Vagina (tissue), 2 donors: ENCODE measurements at regions not wholly inside any gene's neighbourhood (a gene's known extent, or its start where the extent isn't known, plus 50 kb on each side); places are given as distances from the start of the nearest gene placed in this dataset.

ENCODE experiments used
- CTCF ChIP-seq, 3 experiments: fragments of 450-650 bp in 2 of 3; fragments of 200-600 bp in 1 of 3; sonication (generic) in 1 of 3; IDR thresholded peaks; one replicate each; pipeline ENCODE4 v1.5.1; 2017 to 2019; ENCODE audit warnings: antibody characterized with exemption in 3 of 3, mild to moderate bottlenecking in 2 of 3, moderate library complexity in 2 of 3
- POLR2A ChIP-seq, 2 donors: fragments of 450-650 bp; IDR thresholded peaks; one replicate each; pipeline ENCODE4 v1.6.1; 2017; ENCODE audit warnings: antibody characterized with exemption in 2 of 2, mild to moderate bottlenecking in 2 of 2, moderate library complexity in 2 of 2
- POLR2AphosphoS5 ChIP-seq, 2 donors: sonication (generic); formaldehyde crosslinking; IDR thresholded peaks; one replicate each; pipeline ENCODE4 v1.9.0; 2017; ENCODE audit warnings: antibody characterized with exemption in 2 of 2, mild to moderate bottlenecking in 2 of 2, low read depth in 1 of 2; ENCODE audit not compliant: insufficient read depth in 1 of 2

GRCh38 chr1:168469690-168470089, 74.1 kb downstream of the XCL2 start:
- TF ChIP-seq CTCF (IDR thresholded peaks at IDR 0.05) (no peak), POLR2AphosphoS5 (IDR thresholded peaks at IDR 0.05; ENCODE audit: insufficient read depth in 1 of 2, low read depth in 1 of 2) (no peak), POLR2A (IDR thresholded peaks at IDR 0.05) (no peak)
